ENCODE measurements at regions not wholly inside any gene's neighbourhood (a gene's known extent, or its start where the extent isn't known, plus 50 kb on each side); places are given as distances from the start of the nearest gene placed in this dataset.

DNA sequence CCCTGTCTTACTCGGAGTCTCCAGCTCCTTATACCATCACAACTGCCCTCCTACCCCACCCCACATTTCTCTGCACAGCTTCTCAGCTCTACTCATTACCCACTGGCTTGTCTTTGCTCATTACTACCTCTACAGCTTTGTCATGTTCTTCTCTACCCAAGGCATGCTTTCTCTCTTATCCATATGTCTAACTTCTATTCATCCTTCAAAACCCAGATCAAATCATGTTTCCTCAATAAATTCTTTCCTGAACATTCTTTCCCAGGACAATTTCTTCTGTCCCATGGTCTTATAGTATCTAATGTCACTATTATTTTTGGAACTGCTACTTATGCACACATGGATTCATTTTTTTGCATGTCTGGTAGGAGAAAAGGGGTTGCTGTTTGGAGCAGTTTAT lies 231.4 kb downstream of the PTEN start:
- ChIA-PET CTCF (interaction anchor here (0.9 to 2.1 kb wide), 2 partner anchors 14 to 19 kb away, joined by 4 to 11 read pairs; no protein-coding TSS in a partner anchor), POLR2A (no interaction called here)
- H3K27me3 ChIP-seq (replicated peaks in 1 of 4; ENCODE audit: control extremely low read depth in 1 of 4, control insufficient read depth in 3 of 4, insufficient read depth in 4 of 4, low read length in 3 of 4): no peaks in the 10 kb centered on the region
- peaks cover 37% of the 10 kb centered on the region for H3K4me1 Mint-ChIP-seq
- no peak overlapping the region for H3K9ac ChIP-seq (ENCODE audit: low read length)
- H3K27ac Mint-ChIP-seq: no peak overlapping the region
- ATAC-seq (ENCODE audit: low read depth): no peak
- H3K27me3 Mint-ChIP-seq: no peaks in the 10 kb centered on the region
- no peaks in the 10 kb centered on the region for H3K9me3 ChIP-seq (ENCODE audit: control extremely low read depth in 1 of 3, control insufficient read depth in 2 of 3, insufficient read depth in 1 of 3, low read length in 2 of 3)
- no peaks in the 10 kb centered on the region for H3K79me2 ChIP-seq (ENCODE audit: control insufficient read depth, insufficient read depth, low read length)
- H3K36me3 ChIP-seq (replicated peaks in 1 of 2; ENCODE audit: control extremely low read depth in 1 of 2, control insufficient read depth in 1 of 2, extremely low read depth in 1 of 2, insufficient read depth in 2 of 2, low read length in 1 of 2): no peaks in the 10 kb centered on the region
- H3K4me1 ChIP-seq (ENCODE audit: control insufficient read depth in 2 of 2, insufficient read depth in 2 of 2, low read length in 2 of 2): peaks cover 28 to 29% of the 10 kb centered on the region in 2 donors
- no peak overlapping the region for H3K4me3 ChIP-seq (ENCODE audit: control extremely low read depth in 1 of 5, extremely low read depth in 1 of 5, insufficient read depth in 1 of 5, low read depth in 2 of 5, low read length in 4 of 5)
- TF ChIP-seq EZH2 (IDR thresholded peaks at IDR 0.05; ENCODE audit: borderline replicate concordance, insufficient read depth, low read depth, low read length, poor library complexity, severe bottlenecking): no peak
- TF ChIP-seq, protein P1, sequence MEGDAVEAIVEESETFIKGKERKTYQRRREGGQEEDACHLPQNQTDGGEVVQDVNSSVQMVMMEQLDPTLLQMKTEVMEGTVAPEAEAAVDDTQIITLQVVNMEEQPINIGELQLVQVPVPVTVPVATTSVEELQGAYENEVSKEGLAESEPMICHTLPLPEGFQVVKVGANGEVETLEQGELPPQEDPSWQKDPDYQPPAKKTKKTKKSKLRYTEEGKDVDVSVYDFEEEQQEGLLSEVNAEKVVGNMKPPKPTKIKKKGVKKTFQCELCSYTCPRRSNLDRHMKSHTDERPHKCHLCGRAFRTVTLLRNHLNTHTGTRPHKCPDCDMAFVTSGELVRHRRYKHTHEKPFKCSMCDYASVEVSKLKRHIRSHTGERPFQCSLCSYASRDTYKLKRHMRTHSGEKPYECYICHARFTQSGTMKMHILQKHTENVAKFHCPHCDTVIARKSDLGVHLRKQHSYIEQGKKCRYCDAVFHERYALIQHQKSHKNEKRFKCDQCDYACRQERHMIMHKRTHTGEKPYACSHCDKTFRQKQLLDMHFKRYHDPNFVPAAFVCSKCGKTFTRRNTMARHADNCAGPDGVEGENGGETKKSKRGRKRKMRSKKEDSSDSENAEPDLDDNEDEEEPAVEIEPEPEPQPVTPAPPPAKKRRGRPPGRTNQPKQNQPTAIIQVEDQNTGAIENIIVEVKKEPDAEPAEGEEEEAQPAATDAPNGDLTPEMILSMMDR (IDR thresholded peaks at IDR 0.05): no peak
- H3K9me3 Mint-ChIP-seq (ENCODE audit: insufficient read depth): no peaks in the 10 kb centered on the region
- no peak overlapping the region for H2AFZ ChIP-seq (ENCODE audit: insufficient read depth, low read depth, low read length, poor library complexity, severe bottlenecking)
- intact Hi-C loops (cut with micrococcal nuclease): no loop called here
- H4K20me1 ChIP-seq (ENCODE audit: control insufficient read depth, insufficient read depth, low read length, poor library complexity, severe bottlenecking): no peaks in the 10 kb centered on the region
- no peak overlapping the region for H3K27ac ChIP-seq (ENCODE audit: low read length in 2 of 2)
- DNase-seq: no peak
- 100% methylated on average over 1 of the region's 1 CpG for WGBS (ENCODE audit: insufficient coverage)
- no peak overlapping the region for H3K4me3 Mint-ChIP-seq
- no peak overlapping the region for H3K4me2 ChIP-seq (replicated peaks; ENCODE audit: low read depth, low read length, poor library complexity, severe bottlenecking)

DNA sequence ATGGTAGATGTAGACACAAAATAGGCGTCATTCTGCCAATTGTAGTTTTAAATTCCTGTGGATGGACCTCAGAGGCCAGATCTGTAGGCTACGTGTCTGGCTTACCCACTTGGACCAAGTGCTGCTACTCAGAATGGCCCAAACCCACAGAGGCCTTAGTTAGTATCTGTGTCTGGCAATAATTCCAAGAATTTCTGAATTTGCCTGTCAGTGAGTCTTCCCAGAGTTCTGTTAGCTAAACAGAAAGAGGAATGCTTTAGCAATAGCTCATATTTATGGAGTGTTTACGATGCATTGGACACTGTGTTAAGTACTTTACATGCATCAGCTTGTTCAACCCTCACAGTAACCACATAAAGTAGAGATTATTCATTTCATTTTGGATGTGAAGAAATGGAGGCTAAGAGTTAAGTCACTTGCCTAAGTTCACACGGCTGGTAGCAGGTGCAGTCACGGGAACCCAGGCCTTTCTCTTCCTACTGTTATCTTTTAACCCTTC lies 231.8 kb downstream of the PTEN start:
- no peaks in the 10 kb centered on the region for H3K9me3 Mint-ChIP-seq (ENCODE audit: insufficient read depth)
- H3K27me3 Mint-ChIP-seq: no peaks in the 10 kb centered on the region
- TF ChIP-seq, protein P1 (IDR thresholded peaks at IDR 0.05): no peak
- no peak for TF ChIP-seq EZH2 (IDR thresholded peaks at IDR 0.05; ENCODE audit: borderline replicate concordance, insufficient read depth, low read depth, low read length, poor library complexity, severe bottlenecking)
- no peak overlapping the region for H3K4me3 Mint-ChIP-seq
- WGBS (ENCODE audit: insufficient coverage): 96% methylated on average over 4 of the region's 5 CpGs
- POLR2A ChIA-PET: no interaction called here
- intact Hi-C loops (cut with micrococcal nuclease): no loop called here
- Histone ChIP-seq H3K9ac (ENCODE audit: low read length) (no peak overlapping the region), H3K9me3 (ENCODE audit: control extremely low read depth in 1 of 3, control insufficient read depth in 2 of 3, insufficient read depth in 1 of 3, low read length in 2 of 3) (no peaks in the 10 kb centered on the region), H2AFZ (ENCODE audit: insufficient read depth, low read depth, low read length, poor library complexity, severe bottlenecking) (no peak overlapping the region), H3K4me3 (ENCODE audit: control extremely low read depth in 1 of 5, extremely low read depth in 1 of 5, insufficient read depth in 1 of 5, low read depth in 2 of 5, low read length in 4 of 5) (no peak overlapping the region), H3K4me1 (ENCODE audit: control insufficient read depth in 2 of 2, insufficient read depth in 2 of 2, low read length in 2 of 2) (peaks cover 25 to 28% of the 10 kb centered on the region in 2 donors), H3K27ac (ENCODE audit: low read length in 2 of 2) (no peak overlapping the region), H3K27me3 (replicated peaks in 1 of 4; ENCODE audit: control extremely low read depth in 1 of 4, control insufficient read depth in 3 of 4, insufficient read depth in 4 of 4, low read length in 3 of 4) (no peaks in the 10 kb centered on the region), H3K4me2 (replicated peaks; ENCODE audit: low read depth, low read length, poor library complexity, severe bottlenecking) (no peak overlapping the region), H3K79me2 (ENCODE audit: control insufficient read depth, insufficient read depth, low read length) (no peaks in the 10 kb centered on the region), H3K36me3 (replicated peaks in 1 of 2; ENCODE audit: control extremely low read depth in 1 of 2, control insufficient read depth in 1 of 2, extremely low read depth in 1 of 2, insufficient read depth in 2 of 2, low read length in 1 of 2) (no peaks in the 10 kb centered on the region), H4K20me1 (ENCODE audit: control insufficient read depth, insufficient read depth, low read length, poor library complexity, severe bottlenecking) (no peaks in the 10 kb centered on the region)
- no peak for DNase-seq
- no peak overlapping the region for H3K27ac Mint-ChIP-seq
- peaks cover 32% of the 10 kb centered on the region for H3K4me1 Mint-ChIP-seq
- no peak for ATAC-seq (ENCODE audit: low read depth)
- CTCF ChIA-PET: interaction anchor here (0.9 to 2.1 kb wide), 2 partner anchors 13 to 19 kb away, joined by 4 to 11 read pairs; no protein-coding TSS in a partner anchor

Measured in B cell (primary cell).